B cell (primary cell): ENCODE measurements at regions not wholly inside any gene's neighbourhood (a gene's known extent, or its start where the extent isn't known, plus 50 kb on each side); places are given as distances from the start of the nearest gene placed in this dataset.

ENCODE experiments used
- ATAC-seq: fragments of 200-7000 bp; cut with Tn5 transposase; one replicate; pipeline ENCODE4 v1.10.0; 2021; ENCODE audit warnings: low read depth, mild to moderate bottlenecking, moderate number of reproducible peaks, moderate library complexity
- CTCF ChIA-PET: fragments of 350-600 bp; sonication (Branson Sonifier 250); formaldehyde crosslinking; loops from one replicate; lab custom pipeline; 2021; ENCODE audit warnings: antibody characterized with exemption, inconsistent platforms; lab: Charles Lee
- POLR2A ChIA-PET: fragments of 350-600 bp; sonication (Branson Sonifier 250); formaldehyde crosslinking; loops from one replicate; lab custom pipeline; 2021; ENCODE audit warnings: antibody characterized with exemption; lab: Charles Lee
- DNase-seq: peaks from one replicate; pipeline ENCODE4 v3.0.0; 2013
- H2AFZ ChIP-seq: 2 replicates; pipeline ENCODE4 v1.6.1; 2012; ENCODE audit warnings: mild to moderate bottlenecking, low read depth, low read length; ENCODE audit not compliant: insufficient read depth, poor library complexity, severe bottlenecking
- H3K27ac ChIP-seq, 2 donors: 1 replicate in 1 of 2; 2 replicates in 1 of 2; pipeline ENCODE4 v1.5.1; 2012 to 2013; ENCODE audit warnings: low read length in 2 of 2, mild to moderate bottlenecking in 2 of 2, moderate library complexity in 1 of 2
- H3K27me3 ChIP-seq, 4 experiments: fragments of 200-600 bp in 1 of 4; sonication (generic) in 1 of 4; replicated peaks in 1 of 4; 1 replicate in 2 of 4; 2 replicates in 2 of 4; pipeline versions ENCODE4 v1.6.1 to v1.7.0; 2013 to 2016; ENCODE audit warnings: low read length in 3 of 4, mild to moderate bottlenecking in 2 of 4, mixed read lengths in 1 of 4, moderate library complexity in 1 of 4; ENCODE audit not compliant: insufficient read depth in 4 of 4, control insufficient read depth in 3 of 4; ENCODE audit errors: control extremely low read depth in 1 of 4
- H3K36me3 ChIP-seq, 2 experiments: replicated peaks in 1 of 2; 1 replicate in 1 of 2; 2 replicates in 1 of 2; pipeline versions ENCODE4 v1.6.1 to v1.7.1; 2013; ENCODE audit warnings: low read length in 1 of 2; ENCODE audit not compliant: insufficient read depth in 2 of 2, control insufficient read depth in 1 of 2; ENCODE audit errors: control extremely low read depth in 1 of 2, extremely low read depth in 1 of 2
- H3K4me1 ChIP-seq, 2 donors: fragments of 200-600 bp in 1 of 2; sonication (generic) in 1 of 2; 1 replicate in 1 of 2; 2 replicates in 1 of 2; pipeline versions ENCODE4 v1.5.1 to v1.6.1; 2013 to 2017; ENCODE audit warnings: low read length in 2 of 2; ENCODE audit not compliant: control insufficient read depth in 2 of 2, insufficient read depth in 2 of 2
- H3K4me2 ChIP-seq: replicated peaks from 2 replicates; pipeline ENCODE3; 2012; ENCODE audit warnings: mild to moderate bottlenecking, low read depth, low read length; ENCODE audit not compliant: poor library complexity, severe bottlenecking
- H3K4me3 ChIP-seq, 5 experiments: fragments of 200-600 bp in 1 of 5; sonication (generic) in 1 of 5; 1 replicate in 3 of 5; 2 replicates in 2 of 5; pipeline versions ENCODE4 v1.5.1 to v1.7.0; 2011 to 2016; ENCODE audit warnings: low read length in 4 of 5, mild to moderate bottlenecking in 4 of 5, low read depth in 2 of 5, control low read depth in 1 of 5, moderate library complexity in 1 of 5; ENCODE audit not compliant: insufficient read depth in 1 of 5; ENCODE audit errors: control extremely low read depth in 1 of 5, extremely low read depth in 1 of 5
- H3K79me2 ChIP-seq: fragments of 200-600 bp; sonication (generic); one replicate; pipeline ENCODE4 v1.6.0; 2016; ENCODE audit warnings: low read length; ENCODE audit not compliant: control insufficient read depth, insufficient read depth
- H3K9ac ChIP-seq: fragments of 200-600 bp; sonication (generic); 2 replicates; pipeline ENCODE4 v1.6.1; 2017; ENCODE audit warnings: mild to moderate bottlenecking, low read length, moderate library complexity
- H3K9me3 ChIP-seq, 3 donors: one replicate each; pipeline versions ENCODE4 v1.6.1 to v1.7.1; 2013; ENCODE audit warnings: low read length in 2 of 3; ENCODE audit not compliant: control insufficient read depth in 2 of 3, insufficient read depth in 1 of 3; ENCODE audit errors: control extremely low read depth in 1 of 3
- H4K20me1 ChIP-seq: 2 replicates; pipeline ENCODE4 v1.6.0; 2012; ENCODE audit warnings: mild to moderate bottlenecking, low read length; ENCODE audit not compliant: insufficient read depth, control insufficient read depth, poor library complexity, severe bottlenecking
- H3K27ac Mint-ChIP-seq: one replicate; pipeline ENCODE4 v1.8.0; 2021; ENCODE audit warnings: mixed read lengths
- H3K27me3 Mint-ChIP-seq: one replicate; pipeline ENCODE4 v1.8.0; 2021; ENCODE audit warnings: mixed read lengths
- H3K4me1 Mint-ChIP-seq: one replicate; pipeline ENCODE4 v1.8.0; 2021; ENCODE audit warnings: mixed read lengths
- H3K4me3 Mint-ChIP-seq: one replicate; pipeline ENCODE4 v1.8.0; 2021; ENCODE audit warnings: mixed read lengths
- H3K9me3 Mint-ChIP-seq: one replicate; pipeline ENCODE4 v1.8.0; 2022; ENCODE audit warnings: mixed read lengths; ENCODE audit not compliant: insufficient read depth
- CTCF ChIP-seq: fragments of 200-600 bp; IDR thresholded peaks from one replicate; pipeline ENCODE4 v1.8.0; 2022; ENCODE audit warnings: antibody characterized with exemption, mild to moderate bottlenecking
- EZH2 ChIP-seq: IDR thresholded peaks from 2 replicates; pipeline ENCODE4 v1.6.1; 2012; ENCODE audit warnings: borderline replicate concordance, low read depth, mild to moderate bottlenecking, moderate library complexity, low read length; ENCODE audit not compliant: insufficient read depth, poor library complexity, severe bottlenecking
- WGBS: methylation state at CpG from one replicate; pipeline ENCODE4 v1.1.5; 2013; ENCODE audit warnings: missing lambda C conversion rate; ENCODE audit not compliant: insufficient coverage; 5-methylcytosine and 5-hydroxymethylcytosine counted together
- intact Hi-C: fragments of 100-400 bp; cut with micrococcal nuclease; formaldehyde crosslinking; loops from one replicate; pipeline ENCODE4 v1.10.0; 2022

- CTCF ChIA-PET = no interaction called here
- Histone ChIP-seq H3K9me3 (peaks cover 0 to 3% (median 0%) of the 10 kb centered on the region in 3 donors), H3K36me3 (no peaks in the 10 kb centered on the region), H3K4me3 (no peak overlapping the region), H3K9ac (no peak overlapping the region), H3K4me1 (no peaks in the 10 kb centered on the region), H3K79me2 (no peaks in the 10 kb centered on the region), H4K20me1 (no peaks in the 10 kb centered on the region), H2AFZ (no peak overlapping the region), H3K4me2 (no peak overlapping the region), H3K27me3 (peaks cover 0 to 5% (median 0%) of the 10 kb centered on the region in 4 experiments), H3K27ac (no peak overlapping the region)
- POLR2A ChIA-PET = no interaction called here
- Mint-ChIP-seq H3K4me3 (no peak overlapping the region), H3K9me3 (no peaks in the 10 kb centered on the region), H3K4me1 (no peaks in the 10 kb centered on the region), H3K27me3 (peaks cover 23% of the 10 kb centered on the region), H3K27ac (no peak overlapping the region)
- WGBS = no CpG with 5 or more reads among the region's 2 CpGs
- TF ChIP-seq CTCF = no peak
- no peak for TF ChIP-seq EZH2
- ATAC-seq (no peak), DNase-seq (no peak)
- intact Hi-C loops = no loop called here
These were observed 353.6 kb upstream of the AUTS2 start for GRCh38 chr7:69244701-69245100.

DNA sequence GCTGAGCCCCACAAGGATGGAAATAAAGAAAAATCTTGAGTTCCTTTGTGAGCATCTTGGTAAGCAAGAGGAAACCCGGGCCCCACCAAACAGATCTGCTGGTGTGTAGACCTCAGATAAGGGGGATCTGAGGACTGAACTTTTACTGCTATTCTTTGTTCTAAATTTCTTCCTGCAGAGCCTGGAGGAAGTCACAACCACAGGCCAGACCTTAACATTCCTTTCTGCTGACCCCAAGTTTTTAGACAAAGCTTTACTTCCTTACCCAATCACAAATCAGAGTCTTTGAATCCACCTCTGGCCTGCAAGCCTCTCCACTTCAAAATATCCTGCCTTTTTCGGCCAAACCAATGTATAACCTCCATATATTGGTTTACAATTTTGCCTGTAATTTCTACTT, 352.6 kb upstream of the AUTS2 start:
- H3K9me3 ChIP-seq = no peaks in the 10 kb centered on the region
- ChIA-PET CTCF (no interaction called here), POLR2A (no interaction called here)
- ATAC-seq (no peak), DNase-seq (no peak)
- Mint-ChIP-seq H3K27ac (no peak overlapping the region), H3K4me3 (no peak overlapping the region), H3K9me3 (no peaks in the 10 kb centered on the region), H3K27me3 (peaks cover 23% of the 10 kb centered on the region), H3K4me1 (no peaks in the 10 kb centered on the region)
- no peak overlapping the region for H3K27ac ChIP-seq
- H3K4me3 ChIP-seq = no peak overlapping the region
- intact Hi-C loops = no loop called here
- no peaks in the 10 kb centered on the region for H4K20me1 ChIP-seq
- H2AFZ ChIP-seq = no peak overlapping the region
- H3K4me1 ChIP-seq = no peaks in the 10 kb centered on the region
- TF ChIP-seq EZH2 = no peak
- no peak for TF ChIP-seq CTCF
- no peaks in the 10 kb centered on the region for H3K36me3 ChIP-seq
- H3K9ac ChIP-seq = no peak overlapping the region
- WGBS = 22% methylated on average over 1 of the region's 2 CpGs
- peaks cover 0 to 5% (median 0%) of the 10 kb centered on the region in 4 experiments for H3K27me3 ChIP-seq
- no peaks in the 10 kb centered on the region for H3K79me2 ChIP-seq
- no peak overlapping the region for H3K4me2 ChIP-seq
